Stomach (tissue), 4 donors: ENCODE measurements at regions not wholly inside any gene's neighbourhood (a gene's known extent, or its start where the extent isn't known, plus 50 kb on each side); places are given as distances from the start of the nearest gene placed in this dataset.
A peak's percentile ranks its signal among the peaks of the same experiment; 100 is the strongest.

Source experiments
- POLR2A ChIP-seq, 4 donors: fragments of 450-650 bp; IDR thresholded peaks; one replicate each; pipeline ENCODE4 v1.6.1; 2016; ENCODE audit warnings: antibody characterized with exemption in 4 of 4, control low read depth in 2 of 4, mild to moderate bottlenecking in 1 of 4, moderate library complexity in 1 of 4
- POLR2AphosphoS5 ChIP-seq, 3 donors: sonication (generic); formaldehyde crosslinking; IDR thresholded peaks; one replicate each; pipeline ENCODE4 v1.6.1; 2016; ENCODE audit warnings: antibody characterized with exemption in 3 of 3
- TF ChIP-seq, protein P1 (sequence below), 7 experiments: fragments of 450-650 bp in 4 of 7; fragments of 200-600 bp in 3 of 7; sonication (generic) in 3 of 7; IDR thresholded peaks; one replicate each; pipeline ENCODE4 v1.5.1; 2016 to 2019; ENCODE audit warnings: antibody characterized with exemption in 7 of 7, control low read depth in 2 of 7, mild to moderate bottlenecking in 1 of 7

DNA sequence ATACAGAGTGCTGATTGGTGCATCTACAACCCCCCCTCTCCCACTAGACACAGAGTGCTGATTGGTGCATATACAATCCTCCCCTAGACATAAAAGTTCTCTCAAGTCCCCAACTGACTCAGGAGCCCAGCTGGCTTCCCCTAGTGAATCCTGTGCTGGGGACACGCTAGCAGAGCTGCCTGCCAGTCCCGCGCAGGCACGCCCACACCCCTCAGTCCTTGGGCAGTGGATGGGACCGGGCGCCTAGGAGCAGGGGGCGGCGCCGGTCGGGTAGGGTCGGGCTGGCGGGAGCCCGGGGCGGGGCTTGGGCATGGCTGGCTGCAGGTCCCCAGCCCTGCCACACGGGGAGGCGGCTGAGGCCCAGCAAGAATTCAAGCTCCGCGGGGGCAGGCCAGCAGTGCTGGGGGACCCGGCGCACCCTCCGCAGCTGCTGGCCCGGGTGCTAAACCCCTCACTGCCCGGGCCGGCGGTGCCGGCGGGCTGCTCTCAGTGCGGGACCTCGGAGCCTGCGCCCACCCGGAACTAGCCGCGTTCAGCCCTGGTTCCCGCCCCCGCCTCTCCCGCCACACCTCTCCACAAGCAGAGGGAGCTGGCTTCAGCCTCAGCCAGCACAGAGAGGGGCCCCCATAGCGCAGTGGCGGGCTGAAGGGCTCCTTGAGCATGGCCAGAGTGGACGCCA, 64.3 kb upstream of the DDHD1 start:
- TF ChIP-seq, protein P1, sequence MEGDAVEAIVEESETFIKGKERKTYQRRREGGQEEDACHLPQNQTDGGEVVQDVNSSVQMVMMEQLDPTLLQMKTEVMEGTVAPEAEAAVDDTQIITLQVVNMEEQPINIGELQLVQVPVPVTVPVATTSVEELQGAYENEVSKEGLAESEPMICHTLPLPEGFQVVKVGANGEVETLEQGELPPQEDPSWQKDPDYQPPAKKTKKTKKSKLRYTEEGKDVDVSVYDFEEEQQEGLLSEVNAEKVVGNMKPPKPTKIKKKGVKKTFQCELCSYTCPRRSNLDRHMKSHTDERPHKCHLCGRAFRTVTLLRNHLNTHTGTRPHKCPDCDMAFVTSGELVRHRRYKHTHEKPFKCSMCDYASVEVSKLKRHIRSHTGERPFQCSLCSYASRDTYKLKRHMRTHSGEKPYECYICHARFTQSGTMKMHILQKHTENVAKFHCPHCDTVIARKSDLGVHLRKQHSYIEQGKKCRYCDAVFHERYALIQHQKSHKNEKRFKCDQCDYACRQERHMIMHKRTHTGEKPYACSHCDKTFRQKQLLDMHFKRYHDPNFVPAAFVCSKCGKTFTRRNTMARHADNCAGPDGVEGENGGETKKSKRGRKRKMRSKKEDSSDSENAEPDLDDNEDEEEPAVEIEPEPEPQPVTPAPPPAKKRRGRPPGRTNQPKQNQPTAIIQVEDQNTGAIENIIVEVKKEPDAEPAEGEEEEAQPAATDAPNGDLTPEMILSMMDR (IDR thresholded peaks at IDR 0.05) = peak in 5 of 7 experiments; percentile 39 to 69 (median 59)
- TF ChIP-seq POLR2A (IDR thresholded peaks at IDR 0.05) = no peak
- TF ChIP-seq POLR2AphosphoS5 (IDR thresholded peaks at IDR 0.05) = peak in 1 of 3 donors; percentile 13
